ENCODE measurements at regions not wholly inside any gene's neighbourhood (a gene's known extent, or its start where the extent isn't known, plus 50 kb on each side); places are given as distances from the start of the nearest gene placed in this dataset.

GRCh38 chr4:43224559-43224958, 332.0 kb downstream of the GRXCR1 start:
- no peaks in the 10 kb centered on the region for H3K9me3 ChIP-seq (replicated peaks; ENCODE audit: control insufficient read depth, insufficient read depth, low read depth, low read length)
- no TSS peak for BruUV-seq (replicated peaks)
- no peaks in the 10 kb centered on the region for H3K36me3 ChIP-seq (ENCODE audit: control insufficient read depth, insufficient read depth, low read length)
- no peak overlapping the region for H3K27ac ChIP-seq (ENCODE audit: extremely low read depth, low read depth, low read length)
- ATAC-seq (no peak), FAIRE-seq (no peak), DNase-seq (ENCODE audit: extremely low read depth in 1 of 4, low spot score in 3 of 4) (no peak)
- no peak overlapping the region for H2AFZ ChIP-seq (ENCODE audit: low read depth, low read length)
- no peaks in the 10 kb centered on the region for H3K79me2 ChIP-seq (ENCODE audit: control insufficient read depth, insufficient read depth, low read length)
- no peak overlapping the region for H3K4me3 ChIP-seq
- 0% methylated on average over 2 of the region's 2 CpGs for WGBS (ENCODE audit: insufficient coverage, low coverage, missing lambda C conversion rate)
- no peaks in the 10 kb centered on the region for H3K27me3 ChIP-seq (ENCODE audit: control insufficient read depth in 2 of 2, insufficient read depth in 2 of 2, low read length in 2 of 2)
- no peak overlapping the region for H3K4me2 ChIP-seq (ENCODE audit: insufficient read depth, low read length)
- no peaks in the 10 kb centered on the region for H3K9me1 ChIP-seq (ENCODE audit: control insufficient read depth, insufficient read depth, low read length)
- ChIA-PET CTCF (ENCODE audit: low intra/inter-chr PET ratio) (no interaction called here), POLR2A (no interaction called here)
- in situ Hi-C loops (cut with MboI), result no loop called here
- no peak overlapping the region for H3K9ac ChIP-seq (ENCODE audit: insufficient read depth in 1 of 2, low read depth in 2 of 2, low read length in 2 of 2)
- no peaks in the 10 kb centered on the region for H4K20me1 ChIP-seq (replicated peaks; ENCODE audit: control insufficient read depth, insufficient read depth, low read length)
- intact Hi-C loops (cut with micrococcal nuclease), result no loop called here
- H3K4me1 ChIP-seq (replicated peaks in 1 of 2; ENCODE audit: control insufficient read depth in 2 of 2, insufficient read depth in 2 of 2, low read length in 2 of 2), result no peaks in the 10 kb centered on the region
- TF ChIP-seq U2AF1 (optimal IDR thresholded peaks at IDR 0.05; ENCODE audit: low read depth, low read length), result no peak
- no peak for TF ChIP-seq CREBBP (IDR thresholded peaks at IDR 0.05; ENCODE audit: low read depth, low read length)
- no peak for TF ChIP-seq THAP7 (CRISPR knock-in tag; IDR thresholded peaks at IDR 0.05)
- TF ChIP-seq FOXJ2 (tag; IDR thresholded peaks at IDR 0.05), result no peak
- no peak for TF ChIP-seq ATF3 (IDR thresholded peaks at IDR 0.05)
- no peak for TF ChIP-seq ATF3 (CRISPR knock-in tag; conservative IDR thresholded peaks at IDR 0.05)
- no peak for TF ChIP-seq NFRKB (IDR thresholded peaks at IDR 0.05; ENCODE audit: low read depth)
- TF ChIP-seq HNRNPK (IDR thresholded peaks at IDR 0.05; ENCODE audit: low read depth, low read length, poor library complexity, severe bottlenecking), result no peak
- no peak for TF ChIP-seq DNMT1 (IDR thresholded peaks at IDR 0.05)
- TF ChIP-seq ZNF395 (CRISPR knock-in tag; IDR thresholded peaks at IDR 0.05), result no peak
- no peak for TF ChIP-seq NFIC (IDR thresholded peaks at IDR 0.05)
- TF ChIP-seq E2F3 (CRISPR knock-in tag; IDR thresholded peaks at IDR 0.05), result no peak
- TF ChIP-seq RHOXF2B (CRISPR knock-in tag; conservative IDR thresholded peaks at IDR 0.05), result no peak
- TF ChIP-seq FOXO4 (CRISPR knock-in tag; IDR thresholded peaks at IDR 0.05), result no peak
- no peak for TF ChIP-seq CXXC5 (CRISPR knock-in tag; IDR thresholded peaks at IDR 0.05)
- no peak for TF ChIP-seq SUPT5H (IDR thresholded peaks at IDR 0.05)
- TF ChIP-seq ZNF592 (IDR thresholded peaks at IDR 0.05), result no peak
